Astrocyte of the spinal cord (primary cell): ENCODE measurements at regions not wholly inside any gene's neighbourhood (a gene's known extent, or its start where the extent isn't known, plus 50 kb on each side); places are given as distances from the start of the nearest gene placed in this dataset.
A peak's percentile ranks its signal among the peaks of the same experiment; 100 is the strongest.

Source experiments
- DNase-seq: peaks from one replicate; pipeline ENCODE4 v3.0.0; 2011; ENCODE audit warnings: low read depth, low spot score
- H3K4me3 ChIP-seq: 2 replicates; pipeline ENCODE4 v1.5.1; 2011; ENCODE audit warnings: low read depth, mild to moderate bottlenecking, low read length, moderate library complexity
- in situ Hi-C: cut with HindIII; loops from 2 replicates; pipeline ENCODE4 v1.10.0; 2017; ENCODE audit warnings: low sequenced_read_pairs
- TF ChIP-seq, protein P1 (sequence below): IDR thresholded peaks from 2 replicates; pipeline ENCODE4 v1.5.1; 2012; ENCODE audit warnings: low read depth, mild to moderate bottlenecking, low read length, inconsistent platforms

- in situ Hi-C loops, result no loop called here
- TF ChIP-seq, protein P1, sequence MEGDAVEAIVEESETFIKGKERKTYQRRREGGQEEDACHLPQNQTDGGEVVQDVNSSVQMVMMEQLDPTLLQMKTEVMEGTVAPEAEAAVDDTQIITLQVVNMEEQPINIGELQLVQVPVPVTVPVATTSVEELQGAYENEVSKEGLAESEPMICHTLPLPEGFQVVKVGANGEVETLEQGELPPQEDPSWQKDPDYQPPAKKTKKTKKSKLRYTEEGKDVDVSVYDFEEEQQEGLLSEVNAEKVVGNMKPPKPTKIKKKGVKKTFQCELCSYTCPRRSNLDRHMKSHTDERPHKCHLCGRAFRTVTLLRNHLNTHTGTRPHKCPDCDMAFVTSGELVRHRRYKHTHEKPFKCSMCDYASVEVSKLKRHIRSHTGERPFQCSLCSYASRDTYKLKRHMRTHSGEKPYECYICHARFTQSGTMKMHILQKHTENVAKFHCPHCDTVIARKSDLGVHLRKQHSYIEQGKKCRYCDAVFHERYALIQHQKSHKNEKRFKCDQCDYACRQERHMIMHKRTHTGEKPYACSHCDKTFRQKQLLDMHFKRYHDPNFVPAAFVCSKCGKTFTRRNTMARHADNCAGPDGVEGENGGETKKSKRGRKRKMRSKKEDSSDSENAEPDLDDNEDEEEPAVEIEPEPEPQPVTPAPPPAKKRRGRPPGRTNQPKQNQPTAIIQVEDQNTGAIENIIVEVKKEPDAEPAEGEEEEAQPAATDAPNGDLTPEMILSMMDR, result no peak
- DNase-seq, result no peak
- H3K4me3 ChIP-seq, result no peak overlapping the region
Observed at GRCh38 chr13:64293923-64294322, 2878.3 kb upstream of the PCDH20 start.

DNA sequence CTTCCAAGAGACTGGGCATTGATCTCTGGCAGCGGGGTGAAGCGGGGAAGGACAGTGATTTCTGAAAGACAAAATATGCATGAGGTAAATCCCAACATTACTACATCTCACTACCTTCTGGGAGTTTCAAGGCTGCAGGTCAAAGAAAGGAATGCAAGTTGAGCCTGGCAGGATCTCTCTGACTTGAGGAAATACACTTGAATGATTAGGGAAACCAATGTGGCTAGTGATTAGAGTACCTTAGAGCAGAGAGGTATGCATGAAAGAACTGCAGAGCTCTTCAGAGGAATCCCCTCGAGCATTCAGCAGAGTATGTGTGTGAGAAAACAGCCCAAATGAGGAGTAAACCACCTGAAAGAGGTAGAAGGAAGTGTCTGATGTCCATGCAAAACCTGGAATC is 2874.1 kb upstream of the PCDH20 start:
- no peak for DNase-seq
- in situ Hi-C loops, result no loop called here
- TF ChIP-seq, protein P1, result no peak
- H3K4me3 ChIP-seq, result no peak overlapping the region

DNA sequence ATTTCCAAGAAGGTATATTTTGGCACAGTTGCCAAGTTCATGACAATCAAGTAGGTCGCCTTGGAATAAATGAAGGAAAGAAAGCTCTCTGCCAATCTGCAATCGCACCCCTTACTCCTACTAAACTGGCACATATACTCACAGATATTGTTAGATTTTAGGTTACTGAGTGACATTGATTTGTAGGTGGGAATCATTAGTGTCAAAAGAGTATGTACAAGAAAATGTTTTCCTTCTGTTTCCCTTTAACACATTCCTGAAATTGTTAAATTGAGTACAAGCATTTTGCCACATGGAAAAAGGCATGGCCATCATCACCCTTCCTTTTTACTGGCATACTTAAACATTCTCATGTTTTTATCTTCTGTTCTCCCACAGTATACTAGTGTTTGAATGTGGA is 2868.3 kb upstream of the PCDH20 start:
- H3K4me3 ChIP-seq, result no peak overlapping the region
- TF ChIP-seq, protein P1, result no peak
- no peak for DNase-seq
- in situ Hi-C loops, result no loop called here

DNA sequence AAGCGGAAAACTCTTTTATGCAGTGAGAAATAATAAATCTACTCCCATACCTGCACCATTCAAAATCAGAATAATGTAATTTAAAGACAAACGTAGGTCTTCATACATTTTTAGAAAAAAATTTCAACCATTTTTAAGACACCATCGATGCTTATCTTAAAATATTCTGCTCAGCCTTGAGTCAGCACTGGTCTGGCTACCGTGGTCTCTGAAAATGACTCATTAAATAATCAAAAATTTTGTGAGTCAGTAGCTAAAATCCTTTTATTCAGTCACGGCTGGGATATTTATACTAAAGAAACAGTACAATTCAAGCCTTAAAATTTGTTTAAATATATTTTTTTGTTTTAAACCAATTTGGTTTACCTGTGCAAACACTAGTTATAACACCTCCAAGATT is 2862.8 kb upstream of the PCDH20 start:
- in situ Hi-C loops, result no loop called here
- TF ChIP-seq, protein P1, result no peak
- DNase-seq, result peak; percentile 83
- no peak overlapping the region for H3K4me3 ChIP-seq

DNA sequence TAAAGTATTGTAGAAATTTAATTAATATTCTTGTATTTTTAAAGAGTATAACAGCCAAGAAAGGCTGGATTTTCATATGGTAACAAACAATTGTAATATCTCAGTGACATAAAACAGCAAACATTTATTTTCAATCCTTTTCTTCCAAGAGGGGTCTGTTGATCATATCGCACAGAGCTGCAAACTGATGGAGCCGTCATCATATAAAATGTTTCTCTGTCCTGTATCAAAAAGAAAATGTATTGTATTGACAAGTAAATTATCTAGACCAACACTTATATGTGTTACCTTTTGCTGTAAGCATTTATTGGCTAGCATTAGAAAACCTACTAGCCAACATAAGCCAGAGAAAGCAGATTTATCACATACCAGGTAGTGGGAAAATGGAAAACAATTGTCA is 2861.4 kb upstream of the PCDH20 start:
- in situ Hi-C loops, result no loop called here
- no peak for DNase-seq
- TF ChIP-seq, protein P1, result no peak
- H3K4me3 ChIP-seq, result no peak overlapping the region

DNA sequence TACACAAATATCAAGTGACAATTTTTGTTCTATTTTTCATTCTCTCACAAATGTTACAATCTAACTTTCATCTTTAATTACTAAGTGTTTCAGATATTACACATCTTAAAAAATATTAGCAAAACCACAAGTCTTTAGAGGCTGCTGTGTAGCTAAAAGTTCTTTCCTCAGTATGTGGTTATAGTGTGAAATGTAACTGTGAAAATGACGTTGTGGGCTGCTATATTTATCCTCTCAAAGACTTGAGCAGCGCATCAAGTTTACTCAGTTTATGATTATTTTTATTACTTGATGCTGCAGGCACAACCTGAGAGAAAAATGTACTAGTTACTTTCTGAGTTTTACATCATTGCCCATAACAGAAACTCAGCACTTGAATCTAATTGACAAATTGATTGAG is 2860.6 kb upstream of the PCDH20 start:
- in situ Hi-C loops, result no loop called here
- no peak for DNase-seq
- TF ChIP-seq, protein P1, result no peak
- H3K4me3 ChIP-seq, result no peak overlapping the region
